ENCODE measurements at regions not wholly inside any gene's neighbourhood (a gene's known extent, or its start where the extent isn't known, plus 50 kb on each side); places are given as distances from the start of the nearest gene placed in this dataset.

DNA sequence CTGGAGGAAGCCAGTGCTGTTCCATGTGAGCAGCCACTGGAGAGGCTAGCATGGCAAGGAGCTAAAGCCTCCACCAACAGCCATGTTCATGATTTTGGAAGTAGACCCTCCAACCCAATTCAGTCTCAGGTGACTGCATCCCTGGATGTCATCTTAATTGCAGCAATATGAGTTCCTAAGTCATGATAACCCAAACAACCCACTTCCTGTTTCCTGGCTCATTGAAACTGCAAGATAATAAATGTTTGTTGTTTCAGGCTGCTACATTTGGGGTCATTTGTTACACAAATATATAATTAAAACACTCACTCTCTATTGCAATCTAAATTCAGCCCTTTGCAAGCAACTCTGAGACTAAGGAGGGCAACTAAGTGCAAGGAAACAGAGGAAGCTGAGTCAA is 62.4 kb upstream of the SLC24A5 start:
- no peak for DNase-seq

DNA sequence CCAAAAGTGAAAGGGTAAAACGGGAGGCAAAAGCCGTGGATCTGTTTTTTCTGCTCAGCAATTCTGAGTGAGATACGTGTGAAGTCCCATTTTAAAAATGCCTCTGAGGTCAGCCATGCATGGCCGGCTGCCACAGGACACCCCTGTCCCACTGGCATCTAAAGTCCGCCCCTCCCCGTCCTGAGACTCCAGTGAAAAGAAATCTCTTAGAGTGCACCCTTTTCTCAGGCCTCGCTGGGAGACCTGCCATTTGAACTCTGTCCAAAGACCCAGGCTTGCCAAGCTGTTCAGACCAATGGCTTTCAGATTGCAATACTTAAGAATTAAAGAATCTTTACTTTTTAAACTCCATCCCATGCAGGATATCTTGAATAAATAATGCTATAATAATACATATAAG is 61.0 kb upstream of the SLC24A5 start:
- DNase-seq, result no peak

DNA sequence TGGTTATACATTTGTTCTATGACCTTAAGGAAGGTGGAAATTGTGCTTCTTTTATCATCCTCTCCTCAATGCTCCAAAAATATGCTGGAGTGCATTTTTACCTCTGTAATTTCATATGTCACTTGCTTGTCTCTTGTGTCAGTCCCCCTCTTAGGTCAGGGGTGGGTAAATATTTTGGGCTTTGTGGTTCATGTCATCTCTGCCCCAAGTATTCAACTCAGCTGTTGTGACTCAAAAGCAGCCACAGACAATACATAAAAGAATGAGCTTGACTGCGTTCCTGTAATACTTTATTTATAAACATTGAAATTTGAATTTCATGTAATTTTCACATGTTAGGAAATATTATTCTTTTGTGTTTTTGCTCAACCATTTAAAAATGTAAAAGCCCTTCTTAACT is 60.4 kb upstream of the SLC24A5 start:
- no peak for DNase-seq

DNA sequence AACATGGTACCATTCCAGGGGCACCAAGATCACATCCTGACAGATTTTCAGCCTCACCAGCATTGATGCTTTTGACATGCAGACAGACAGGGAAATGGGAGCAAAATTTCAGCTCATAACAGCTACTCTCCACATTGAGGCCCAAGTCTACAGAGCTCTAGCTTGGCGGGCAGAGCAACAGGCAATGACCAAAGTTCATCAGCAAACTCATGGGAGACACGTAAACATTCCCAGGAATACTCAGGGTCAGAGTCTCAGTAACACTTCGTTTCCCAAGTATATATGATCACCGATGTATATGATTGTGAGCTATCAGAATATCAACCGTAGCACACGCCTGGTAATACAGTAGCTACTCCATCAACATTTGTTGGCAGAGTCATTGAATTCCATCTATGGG is 59.2 kb upstream of the SLC24A5 start:
- no peak for DNase-seq

DNA sequence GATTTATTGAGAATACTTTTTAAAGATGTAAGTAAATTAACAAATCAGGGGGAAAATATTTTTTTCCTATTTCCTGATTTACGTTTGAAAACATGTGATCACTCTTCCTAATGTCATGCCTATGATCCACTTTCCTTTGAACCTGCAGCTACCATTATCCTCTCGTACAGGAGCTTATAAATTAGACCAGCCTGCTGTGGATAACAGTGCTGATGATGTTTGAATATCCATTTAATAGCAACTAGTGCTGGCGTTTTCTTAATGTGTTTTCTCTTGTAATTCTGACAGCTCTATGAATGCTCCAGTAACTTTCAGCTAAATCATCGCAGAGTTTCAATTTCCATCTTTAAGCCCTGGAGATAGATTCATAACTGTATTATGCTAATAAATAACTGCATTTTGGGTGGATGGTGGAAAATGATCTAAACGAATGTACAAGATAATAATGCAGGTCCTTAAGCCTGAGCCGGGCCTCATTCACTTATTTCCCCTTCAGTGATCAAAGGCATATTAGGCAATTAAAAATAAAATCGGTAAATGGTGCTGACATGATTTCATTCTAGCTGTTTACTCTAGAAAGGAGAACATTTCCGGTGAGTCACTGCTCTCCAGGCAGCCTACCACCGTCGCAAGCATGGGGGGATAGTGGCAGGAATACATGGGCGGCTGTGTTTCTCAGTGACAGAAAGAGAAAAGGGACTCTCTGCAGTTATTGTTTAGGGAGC is 58.5 kb upstream of the SLC24A5 start:
- DNase-seq, result peak; percentile 16

DNA sequence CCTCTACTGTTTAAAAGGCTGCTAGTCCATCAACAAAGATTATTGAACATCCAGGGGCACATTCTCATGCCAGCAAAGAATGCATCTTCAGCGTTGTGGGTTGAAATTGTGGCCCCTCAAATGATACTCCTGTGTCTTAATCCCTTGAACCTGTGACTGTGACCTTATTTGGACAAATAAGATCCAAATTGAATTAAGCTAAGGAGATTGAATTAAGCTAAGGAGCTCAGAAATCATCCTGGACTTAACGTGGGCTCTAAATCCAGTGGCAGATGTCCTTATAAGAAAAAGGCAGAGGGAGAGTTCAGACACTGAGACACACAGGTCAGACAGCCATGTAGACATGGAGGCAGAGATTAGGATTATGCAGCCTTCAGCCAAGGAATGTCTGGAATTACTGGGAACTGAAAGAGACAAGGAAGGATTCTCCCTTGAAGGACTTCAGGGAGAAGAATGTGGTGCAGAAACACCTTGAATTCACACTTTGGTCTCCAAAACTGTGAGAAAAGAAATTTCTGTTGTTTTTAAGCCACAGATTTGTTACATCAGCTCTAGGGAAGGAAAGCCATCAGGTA is 57.3 kb upstream of the SLC24A5 start:
- DNase-seq, result no peak

DNA sequence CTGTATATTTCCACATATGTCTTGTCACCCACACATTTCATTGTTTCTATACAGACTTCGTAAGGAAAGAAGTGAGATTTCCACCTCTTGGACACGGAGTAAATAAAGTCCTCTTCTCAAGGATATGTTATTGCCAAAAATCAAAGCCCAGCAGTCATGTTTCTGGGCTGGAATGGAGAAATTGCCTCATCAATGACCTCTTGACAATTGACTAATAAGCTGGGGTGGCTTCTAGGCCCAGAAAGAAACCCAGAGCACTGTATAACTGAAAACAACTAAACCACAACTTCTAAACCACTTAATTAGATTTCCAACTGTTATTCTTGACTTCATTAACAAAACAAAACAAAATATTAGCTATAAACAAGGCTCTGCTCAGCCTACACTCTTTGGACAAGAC is 56.4 kb upstream of the SLC24A5 start:
- no peak for DNase-seq

- DNase-seq, result no peak
Measured at GRCh38 chr15:48066456-48066855, 54.3 kb upstream of the SLC24A5 start.
